OCI-LY3 (cell line): ENCODE measurements at regions not wholly inside any gene's neighbourhood (a gene's known extent, or its start where the extent isn't known, plus 50 kb on each side); places are given as distances from the start of the nearest gene placed in this dataset.

Experiments used
- EZH2phosphoT487 ChIP-seq: fragments of 200-600 bp; shearing (Covaris generic); IDR thresholded peaks from 2 replicates; pipeline ENCODE4 v1.6.1; 2018; ENCODE audit warnings: antibody characterized with exemption, mixed run types, low read depth
- TF ChIP-seq, protein P1 (sequence below): fragments of 200-600, 300-600 bp; sonication (generic); IDR thresholded peaks from 2 replicates; pipeline ENCODE4 v1.5.1; 2014; ENCODE audit warnings: antibody characterized with exemption, low read length, low read depth

DNA sequence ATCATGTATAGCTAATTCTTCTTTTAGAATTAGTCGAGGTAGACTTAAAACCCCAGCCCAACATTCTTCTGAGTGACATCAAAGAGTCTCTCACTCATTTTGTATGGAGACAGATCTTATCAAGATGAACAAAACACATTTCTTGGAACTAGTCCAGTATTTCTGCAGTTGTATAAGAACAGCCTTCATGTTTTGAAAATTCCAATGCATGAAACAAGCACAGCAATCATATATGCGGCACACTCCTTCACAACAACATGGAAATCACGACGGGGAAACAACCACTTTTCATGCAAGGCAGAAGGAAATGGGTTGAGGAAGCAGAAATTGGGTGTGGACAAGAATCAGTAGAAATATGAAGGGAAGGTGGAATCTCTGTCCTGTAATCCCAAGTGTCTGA lies 113.8 kb downstream of the PLK2 start:
- TF ChIP-seq EZH2phosphoT487: no peak
- TF ChIP-seq, protein P1, sequence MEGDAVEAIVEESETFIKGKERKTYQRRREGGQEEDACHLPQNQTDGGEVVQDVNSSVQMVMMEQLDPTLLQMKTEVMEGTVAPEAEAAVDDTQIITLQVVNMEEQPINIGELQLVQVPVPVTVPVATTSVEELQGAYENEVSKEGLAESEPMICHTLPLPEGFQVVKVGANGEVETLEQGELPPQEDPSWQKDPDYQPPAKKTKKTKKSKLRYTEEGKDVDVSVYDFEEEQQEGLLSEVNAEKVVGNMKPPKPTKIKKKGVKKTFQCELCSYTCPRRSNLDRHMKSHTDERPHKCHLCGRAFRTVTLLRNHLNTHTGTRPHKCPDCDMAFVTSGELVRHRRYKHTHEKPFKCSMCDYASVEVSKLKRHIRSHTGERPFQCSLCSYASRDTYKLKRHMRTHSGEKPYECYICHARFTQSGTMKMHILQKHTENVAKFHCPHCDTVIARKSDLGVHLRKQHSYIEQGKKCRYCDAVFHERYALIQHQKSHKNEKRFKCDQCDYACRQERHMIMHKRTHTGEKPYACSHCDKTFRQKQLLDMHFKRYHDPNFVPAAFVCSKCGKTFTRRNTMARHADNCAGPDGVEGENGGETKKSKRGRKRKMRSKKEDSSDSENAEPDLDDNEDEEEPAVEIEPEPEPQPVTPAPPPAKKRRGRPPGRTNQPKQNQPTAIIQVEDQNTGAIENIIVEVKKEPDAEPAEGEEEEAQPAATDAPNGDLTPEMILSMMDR: no peak
